Transverse colon (tissue), 4 donors: ENCODE measurements at regions not wholly inside any gene's neighbourhood (a gene's known extent, or its start where the extent isn't known, plus 50 kb on each side); places are given as distances from the start of the nearest gene placed in this dataset.

Experiments
- CTCF ChIP-seq, 5 experiments: fragments of 200-600 bp in 3 of 5; fragments of 450-650 bp in 2 of 5; sonication (generic) in 3 of 5; IDR thresholded peaks; 1 replicate in 2 of 5; 2 replicates in 3 of 5; pipeline ENCODE4 v1.5.1; 2016 to 2017; ENCODE audit warnings: antibody characterized with exemption in 5 of 5, inconsistent platforms in 3 of 5, mild to moderate bottlenecking in 2 of 5, moderate library complexity in 1 of 5
- POLR2A ChIP-seq: fragments of 450-650 bp; IDR thresholded peaks from one replicate; pipeline ENCODE4 v1.6.1; 2016; ENCODE audit warnings: antibody characterized with exemption, mild to moderate bottlenecking, moderate library complexity
- POLR2AphosphoS5 ChIP-seq, 3 donors: sonication (generic); formaldehyde crosslinking; IDR thresholded peaks; one replicate each; pipeline ENCODE4 v1.6.1; 2016; ENCODE audit warnings: antibody characterized with exemption in 3 of 3

GRCh38 chr3:168990134-168990533, 673.4 kb downstream of the MECOM start:
- TF ChIP-seq CTCF (IDR thresholded peaks at IDR 0.05) (no peak), POLR2AphosphoS5 (IDR thresholded peaks at IDR 0.05) (no peak), POLR2A (no peak)
